Neutrophil (primary cell): ENCODE measurements at regions not wholly inside any gene's neighbourhood (a gene's known extent, or its start where the extent isn't known, plus 50 kb on each side); places are given as distances from the start of the nearest gene placed in this dataset.

Experiments used
- H3K27ac ChIP-seq: fragments of 200-600 bp; sonication (generic); 2 replicates; pipeline ENCODE4 v1.5.1; 2016; ENCODE audit warnings: mild to moderate bottlenecking, moderate library complexity
- H3K27me3 ChIP-seq: fragments of 200-600 bp; sonication (generic); 2 replicates; pipeline ENCODE4 v1.6.0; 2016; ENCODE audit warnings: mild to moderate bottlenecking
- H3K36me3 ChIP-seq: fragments of 200-600 bp; sonication (generic); 2 replicates; pipeline ENCODE4 v1.5.1; 2017
- H3K4me1 ChIP-seq, 2 experiments: fragments of 200-600 bp in 1 of 2; sonication (generic) in 1 of 2; 1 replicate in 1 of 2; 2 replicates in 1 of 2; pipeline versions ENCODE4 v1.5.1 to v1.6.1; 2013 to 2016; ENCODE audit warnings: low read depth in 1 of 2, low read length in 1 of 2, mild to moderate bottlenecking in 1 of 2, moderate library complexity in 1 of 2; ENCODE audit not compliant: control insufficient read depth in 1 of 2, insufficient read depth in 1 of 2
- H3K4me3 ChIP-seq, 2 experiments: fragments of 200-600 bp in 1 of 2; sonication (generic) in 1 of 2; 1 replicate in 1 of 2; 2 replicates in 1 of 2; pipeline ENCODE4 v1.5.1; 2013 to 2016; ENCODE audit warnings: low read depth in 1 of 2, low read length in 1 of 2, mild to moderate bottlenecking in 1 of 2, moderate library complexity in 1 of 2
- H3K9me3 ChIP-seq: fragments of 200-600 bp; sonication (generic); 2 replicates; pipeline ENCODE4 v1.5.1; 2016
- CTCF ChIP-seq: fragments of 200-600 bp; sonication (generic); IDR thresholded peaks from 2 replicates; pipeline ENCODE4 v1.5.1; 2016; ENCODE audit warnings: antibody characterized with exemption

- Histone ChIP-seq H3K27me3 (no peaks in the 10 kb centered on the region), H3K4me1 (no peaks in the 10 kb centered on the region), H3K4me3 (no peak overlapping the region), H3K36me3 (no peaks in the 10 kb centered on the region), H3K9me3 (no peaks in the 10 kb centered on the region), H3K27ac (no peak overlapping the region)
- TF ChIP-seq CTCF, result no peak
Observed at GRCh38 chr4:173835903-173836302, 305.9 kb upstream of the HAND2 start.

GRCh38 chr4:173834151-173834550 lies 304.1 kb upstream of the HAND2 start:
- Histone ChIP-seq H3K4me3 (no peak overlapping the region), H3K9me3 (no peaks in the 10 kb centered on the region), H3K27me3 (no peaks in the 10 kb centered on the region), H3K36me3 (no peaks in the 10 kb centered on the region), H3K4me1 (no peaks in the 10 kb centered on the region), H3K27ac (no peak overlapping the region)
- no peak for TF ChIP-seq CTCF

GRCh38 chr4:173829565-173829964 lies 299.5 kb upstream of the HAND2 start:
- Histone ChIP-seq H3K27ac (no peak overlapping the region), H3K4me3 (no peak overlapping the region), H3K36me3 (no peaks in the 10 kb centered on the region), H3K4me1 (no peaks in the 10 kb centered on the region), H3K9me3 (no peaks in the 10 kb centered on the region), H3K27me3 (no peaks in the 10 kb centered on the region)
- no peak for TF ChIP-seq CTCF

- no peaks in the 10 kb centered on the region for H3K4me1 ChIP-seq
- H3K9me3 ChIP-seq, result no peaks in the 10 kb centered on the region
- H3K36me3 ChIP-seq, result no peaks in the 10 kb centered on the region
- no peak overlapping the region for H3K4me3 ChIP-seq
- no peak for TF ChIP-seq CTCF
- H3K27ac ChIP-seq, result no peak overlapping the region
- no peaks in the 10 kb centered on the region for H3K27me3 ChIP-seq
Observed at GRCh38 chr4:173827707-173828106, 297.7 kb upstream of the HAND2 start.

- H3K27me3 ChIP-seq, result no peaks in the 10 kb centered on the region
Observed at GRCh38 chr4:173821876-173822275, 291.8 kb upstream of the HAND2 start.

More at GRCh38 chr4:173821876-173822275, 291.8 kb upstream of the HAND2 start:
- H3K4me1 ChIP-seq, result no peaks in the 10 kb centered on the region
- no peaks in the 10 kb centered on the region for H3K9me3 ChIP-seq
- no peaks in the 10 kb centered on the region for H3K36me3 ChIP-seq
- H3K27ac ChIP-seq, result no peak overlapping the region
- no peak for TF ChIP-seq CTCF
- H3K4me3 ChIP-seq, result no peak overlapping the region
